HepG2 (cell line): ENCODE measurements at regions not wholly inside any gene's neighbourhood (a gene's known extent, or its start where the extent isn't known, plus 50 kb on each side); places are given as distances from the start of the nearest gene placed in this dataset.

Source experiments
- ATRX ChIP-seq: sonication (generic); formaldehyde crosslinking; IDR thresholded peaks from 2 replicates; pipeline ENCODE4 v1.4.0; 2020; ENCODE audit warnings: missing genetic modification reagents, borderline replicate concordance
- ELK4 ChIP-seq: sonication (generic); formaldehyde crosslinking; IDR thresholded peaks from 2 replicates; pipeline ENCODE4 v1.9.0; 2021; ENCODE audit warnings: missing genetic modification reagents, borderline replicate concordance
- SMARCC2 ChIP-seq: fragments of 450-650 bp; IDR thresholded peaks from 2 replicates; pipeline ENCODE4 v1.6.1; 2017; ENCODE audit warnings: antibody characterized with exemption, mild to moderate bottlenecking
- SMC3 ChIP-seq: IDR thresholded peaks from 2 replicates; pipeline ENCODE4 v1.6.1; 2011; ENCODE audit warnings: low read length, improper control_type of control experiment
- TAF15 ChIP-seq: fragments of 200-400 bp; formaldehyde crosslinking; IDR thresholded peaks from one replicate; pipeline ENCODE4 v1.6.1; 2018; ENCODE audit warnings: mild to moderate bottlenecking, low read depth, low read length; ENCODE audit not compliant: poor library complexity, severe bottlenecking
- ZNF101 ChIP-seq: sonication (generic); formaldehyde crosslinking; IDR thresholded peaks from 2 replicates; pipeline ENCODE4 v1.4.0; 2020; ENCODE audit warnings: mild to moderate bottlenecking, low read depth, missing genetic modification reagents, borderline replicate concordance
- ZNF609 ChIP-seq: sonication (generic); formaldehyde crosslinking; IDR thresholded peaks from 2 replicates; pipeline ENCODE4 v1.4.0; 2020; ENCODE audit warnings: mild to moderate bottlenecking, missing genetic modification reagents, borderline replicate concordance
- small RNA-seq, 3 experiments: library from RNA; depleted of rRNA; stranded (forward); fragments of <200 nt; gene quantifications; one replicate each; pipeline ENCODE3, GENCODE V24; 2012; ENCODE audit warnings: low read depth in 2 of 3, low replicate concordance in 1 of 3; ENCODE audit not compliant: insufficient read length in 3 of 3, insufficient read depth in 2 of 3

- TF ChIP-seq TAF15: no peak
- no peak for TF ChIP-seq ELK4 (CRISPR knock-in tag)
- TF ChIP-seq ZNF101 (CRISPR knock-in tag): no peak
- no peak for TF ChIP-seq ATRX (CRISPR knock-in tag)
- TF ChIP-seq ZNF609 (CRISPR knock-in tag): no peak
- no peak for TF ChIP-seq SMC3
- no peak for TF ChIP-seq SMARCC2
Observed at GRCh38 chr5:163387589-163388343, 49.6 kb upstream of the CCNG1 start (continued).

Small RNA genes in the stretch of these regions (small RNA-seq; reads per million reads assigned to genes)
- gene RNU6-164P: 0 to 0.97 (median 0) reads per million in 3 experiments
